Tibial nerve (tissue), 4 donors: ENCODE measurements at regions not wholly inside any gene's neighbourhood (a gene's known extent, or its start where the extent isn't known, plus 50 kb on each side); places are given as distances from the start of the nearest gene placed in this dataset.
"Not testable (repeated sequence)": the region's sequence is repeated elsewhere in the genome, so short reads cannot be mapped to it uniquely, and the experiment has no call there.

Source experiments
- DNase-seq, 2 donors: peaks; one replicate each; pipeline ENCODE4 v3.0.0-alpha.2; 2019; ENCODE audit warnings: low spot score in 2 of 2
- H3K27ac ChIP-seq, 4 donors: fragments of 200-600 bp; sonication (generic) in 3 of 4; one replicate each; pipeline ENCODE4 v1.5.1; 2017 to 2019; ENCODE audit warnings: mild to moderate bottlenecking in 1 of 4
- H3K27me3 ChIP-seq, 2 donors: fragments of 200-600 bp; sonication (generic) in 1 of 2; one replicate each; pipeline versions ENCODE4 v1.5.1 to v1.6.0; 2017 to 2019
- H3K36me3 ChIP-seq, 3 donors: fragments of 200-600 bp; sonication (generic); one replicate each; pipeline ENCODE4 v1.5.1; 2018 to 2019
- H3K4me1 ChIP-seq, 4 donors: fragments of 200-600 bp; sonication (generic) in 3 of 4; one replicate each; pipeline ENCODE4 v1.5.1; 2017 to 2019
- H3K4me3 ChIP-seq, 4 donors: fragments of 200-600 bp; sonication (generic) in 3 of 4; one replicate each; pipeline ENCODE4 v1.5.1; 2017 to 2019; ENCODE audit warnings: mild to moderate bottlenecking in 1 of 4, moderate library complexity in 1 of 4
- H3K9me3 ChIP-seq, 4 donors: fragments of 200-600 bp; sonication (generic) in 3 of 4; one replicate each; pipeline ENCODE4 v1.5.1; 2017 to 2019
- EP300 ChIP-seq, 2 donors: sonication (generic); formaldehyde crosslinking; IDR thresholded peaks; one replicate each; pipeline ENCODE4 v1.6.1; 2017; ENCODE audit warnings: antibody characterized with exemption in 2 of 2, mild to moderate bottlenecking in 1 of 2
- POLR2A ChIP-seq, 2 donors: fragments of 450-650 bp; IDR thresholded peaks; one replicate each; pipeline ENCODE4 v1.6.1; 2017; ENCODE audit warnings: antibody characterized with exemption in 2 of 2, mild to moderate bottlenecking in 2 of 2, moderate library complexity in 2 of 2
- WGBS, 2 donors: methylation state at CpG; one replicate each; pipeline ENCODE4 v1.1.5; 2018; 5-methylcytosine and 5-hydroxymethylcytosine counted together
- TF ChIP-seq, protein P1 (sequence below), 5 experiments: fragments of 200-600 bp in 3 of 5; fragments of 450-650 bp in 2 of 5; sonication (generic) in 3 of 5; IDR thresholded peaks; one replicate each; pipeline ENCODE4 v1.5.1; 2016 to 2019; ENCODE audit warnings: antibody characterized with exemption in 5 of 5, mild to moderate bottlenecking in 3 of 5, moderate library complexity in 2 of 5

GRCh38 chr9:89685698-89686097, 80.9 kb downstream of the GADD45G start:
- H3K27me3 ChIP-seq, result no peaks in the 10 kb centered on the region
- TF ChIP-seq EP300 (IDR thresholded peaks at IDR 0.05) (no peak), POLR2A (IDR thresholded peaks at IDR 0.05) (no peak)
- TF ChIP-seq, protein P1, sequence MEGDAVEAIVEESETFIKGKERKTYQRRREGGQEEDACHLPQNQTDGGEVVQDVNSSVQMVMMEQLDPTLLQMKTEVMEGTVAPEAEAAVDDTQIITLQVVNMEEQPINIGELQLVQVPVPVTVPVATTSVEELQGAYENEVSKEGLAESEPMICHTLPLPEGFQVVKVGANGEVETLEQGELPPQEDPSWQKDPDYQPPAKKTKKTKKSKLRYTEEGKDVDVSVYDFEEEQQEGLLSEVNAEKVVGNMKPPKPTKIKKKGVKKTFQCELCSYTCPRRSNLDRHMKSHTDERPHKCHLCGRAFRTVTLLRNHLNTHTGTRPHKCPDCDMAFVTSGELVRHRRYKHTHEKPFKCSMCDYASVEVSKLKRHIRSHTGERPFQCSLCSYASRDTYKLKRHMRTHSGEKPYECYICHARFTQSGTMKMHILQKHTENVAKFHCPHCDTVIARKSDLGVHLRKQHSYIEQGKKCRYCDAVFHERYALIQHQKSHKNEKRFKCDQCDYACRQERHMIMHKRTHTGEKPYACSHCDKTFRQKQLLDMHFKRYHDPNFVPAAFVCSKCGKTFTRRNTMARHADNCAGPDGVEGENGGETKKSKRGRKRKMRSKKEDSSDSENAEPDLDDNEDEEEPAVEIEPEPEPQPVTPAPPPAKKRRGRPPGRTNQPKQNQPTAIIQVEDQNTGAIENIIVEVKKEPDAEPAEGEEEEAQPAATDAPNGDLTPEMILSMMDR (IDR thresholded peaks at IDR 0.05), result no peak
- H3K36me3 ChIP-seq, result no peaks in the 10 kb centered on the region
- H3K4me3 ChIP-seq, result no peak overlapping the region
- no peaks in the 10 kb centered on the region for H3K9me3 ChIP-seq
- H3K27ac ChIP-seq, result no peak overlapping the region
- WGBS, 2 donors, result 96 to 97% methylated on average over 9 of the region's 9 CpGs
- no peak for DNase-seq
- no peaks in the 10 kb centered on the region for H3K4me1 ChIP-seq

DNA sequence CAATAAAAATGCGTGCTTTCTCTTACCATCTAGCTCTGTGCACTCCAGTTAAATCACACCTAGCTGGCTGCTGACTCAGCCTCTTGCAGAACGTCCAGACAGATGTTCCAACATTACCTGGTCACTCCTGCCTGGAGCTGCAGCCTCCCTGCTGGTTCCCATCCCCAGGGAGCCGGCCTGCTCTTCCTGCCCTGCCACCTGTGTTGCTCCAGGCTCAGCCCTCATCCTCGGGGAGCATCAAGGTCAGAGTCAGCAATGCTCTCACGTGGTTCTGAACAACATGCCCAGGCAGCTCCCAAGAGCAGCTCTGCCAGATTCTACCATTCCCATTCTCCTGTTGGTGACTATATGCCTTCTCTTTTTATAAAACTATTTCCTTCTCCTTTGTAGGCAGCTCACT, 81.3 kb downstream of the GADD45G start:
- Histone ChIP-seq H3K4me1 (no peaks in the 10 kb centered on the region), H3K4me3 (no peak overlapping the region), H3K27ac (no peak overlapping the region), H3K9me3 (no peaks in the 10 kb centered on the region), H3K27me3 (no peaks in the 10 kb centered on the region), H3K36me3 (no peaks in the 10 kb centered on the region)
- no peak for DNase-seq
- 59 to 70% methylated on average over 5 of the region's 5 CpGs for WGBS, 2 donors
- TF ChIP-seq, protein P1 (IDR thresholded peaks at IDR 0.05), result no peak
- TF ChIP-seq POLR2A (IDR thresholded peaks at IDR 0.05), result no peak
- no peak for TF ChIP-seq EP300 (IDR thresholded peaks at IDR 0.05)

- Histone ChIP-seq H3K4me3 (no peak overlapping the region), H3K27ac (no peak overlapping the region), H3K4me1 (no peaks in the 10 kb centered on the region), H3K27me3 (no peaks in the 10 kb centered on the region), H3K36me3 (no peaks in the 10 kb centered on the region), H3K9me3 (no peaks in the 10 kb centered on the region)
- 78 to 93% methylated on average over 4 of the region's 4 CpGs for WGBS, 2 donors
- DNase-seq, result no peak
- TF ChIP-seq EP300 (IDR thresholded peaks at IDR 0.05) (no peak), POLR2A (IDR thresholded peaks at IDR 0.05) (no peak)
- TF ChIP-seq, protein P1 (IDR thresholded peaks at IDR 0.05), result no peak
Measured at GRCh38 chr9:89686621-89687020, 81.8 kb downstream of the GADD45G start.

GRCh38 chr9:89687188-89687587, 82.4 kb downstream of the GADD45G start:
- H3K27me3 ChIP-seq, result no peaks in the 10 kb centered on the region
- H3K27ac ChIP-seq, result no peak overlapping the region
- no peak overlapping the region for H3K4me3 ChIP-seq
- DNase-seq, result no peak
- H3K4me1 ChIP-seq, result no peaks in the 10 kb centered on the region
- no peak for TF ChIP-seq EP300 (IDR thresholded peaks at IDR 0.05)
- TF ChIP-seq, protein P1 (IDR thresholded peaks at IDR 0.05), result no peak
- no peak for TF ChIP-seq POLR2A (IDR thresholded peaks at IDR 0.05)
- H3K9me3 ChIP-seq, result no peaks in the 10 kb centered on the region
- no peaks in the 10 kb centered on the region for H3K36me3 ChIP-seq
- 91 to 96% methylated on average over 3 of the region's 3 CpGs for WGBS, 2 donors

DNA sequence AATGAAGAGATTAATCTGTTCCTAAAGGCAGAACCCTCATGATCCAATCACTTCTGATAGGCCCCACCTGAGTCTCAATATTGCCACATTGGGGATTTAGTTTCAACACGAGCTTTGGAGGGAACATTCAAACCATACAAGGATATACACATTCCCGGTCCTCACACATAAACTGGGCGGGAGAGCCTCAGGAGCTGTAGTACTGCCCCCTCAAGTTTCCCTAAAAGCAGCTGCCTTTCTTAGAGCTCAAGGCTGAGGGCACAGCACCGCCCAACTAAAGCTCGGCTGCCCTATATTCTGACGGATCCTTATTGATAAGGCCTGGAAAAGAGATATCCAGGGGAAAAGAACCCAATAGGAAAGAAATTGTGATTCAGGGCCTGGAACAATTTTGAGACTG, 83.0 kb downstream of the GADD45G start:
- Histone ChIP-seq H3K36me3 (no peaks in the 10 kb centered on the region), H3K4me1 (no peaks in the 10 kb centered on the region), H3K9me3 (no peaks in the 10 kb centered on the region), H3K27me3 (no peaks in the 10 kb centered on the region), H3K4me3 (no peak overlapping the region), H3K27ac (no peak overlapping the region)
- no peak for DNase-seq
- TF ChIP-seq POLR2A (IDR thresholded peaks at IDR 0.05) (no peak), EP300 (IDR thresholded peaks at IDR 0.05) (no peak)
- TF ChIP-seq, protein P1 (IDR thresholded peaks at IDR 0.05), result no peak
- WGBS, 2 donors, result 81 to 91% methylated on average over 6 of the region's 6 CpGs

- H3K4me3 ChIP-seq, result not testable (repeated sequence)
Measured at GRCh38 chr9:89689321-89689720, 84.5 kb downstream of the GADD45G start.

More at GRCh38 chr9:89689321-89689720, 84.5 kb downstream of the GADD45G start:
- H3K36me3 ChIP-seq, H3K4me1 ChIP-seq, H3K27me3 ChIP-seq, H3K9me3 ChIP-seq, DNase-seq, H3K27ac ChIP-seq: not testable (repeated sequence)
- 82 to 85% methylated on average over 5 of the region's 5 CpGs for WGBS, 2 donors
